Mesenteric fat pad (tissue), 1 donor: ENCODE measurements at regions not wholly inside any gene's neighbourhood (a gene's known extent, or its start where the extent isn't known, plus 50 kb on each side); places are given as distances from the start of the nearest gene placed in this dataset.
"Not testable (repeated sequence)": the region's sequence is repeated elsewhere in the genome, so short reads cannot be mapped to it uniquely, and the experiment has no call there.

Experiments used
- DNase-seq: peaks from one replicate; pipeline ENCODE4 v3.0.0-alpha.2; 2020; ENCODE audit warnings: low spot score
- donor health status: DM: yes; HTN: yes; CAD: no.

DNA sequence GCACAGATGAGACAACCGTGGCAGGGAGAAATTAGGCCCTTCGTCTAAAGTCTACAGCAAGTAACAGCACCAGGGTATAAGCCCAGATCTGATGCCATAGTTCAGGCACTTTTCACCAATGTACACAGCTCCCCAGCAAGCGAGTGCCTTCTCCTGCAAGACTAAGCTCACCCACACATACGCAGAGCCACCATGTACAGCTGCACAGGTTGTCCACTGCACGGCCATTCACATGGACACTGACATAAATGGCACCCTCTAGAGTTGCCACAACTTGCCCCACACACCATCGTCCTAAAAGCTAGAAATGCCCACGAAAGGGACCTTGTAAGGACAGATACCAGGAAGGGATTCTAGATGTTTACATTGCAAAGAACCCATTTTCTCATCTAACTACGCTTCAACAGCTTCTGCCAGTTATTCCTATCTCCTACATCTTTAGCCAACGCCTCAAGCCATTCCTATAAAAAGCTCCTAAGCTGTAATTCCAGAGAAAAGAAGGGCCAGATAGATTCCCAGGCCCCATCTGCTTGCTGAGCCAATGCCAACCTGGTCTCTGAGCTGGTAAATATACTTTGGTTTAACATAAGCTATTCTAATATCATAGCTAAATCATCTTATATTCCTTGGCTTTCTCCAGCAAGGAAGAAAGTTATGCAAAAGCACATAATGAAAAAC, 174.0 kb upstream of the KAZN start:
- no peak for DNase-seq

DNA sequence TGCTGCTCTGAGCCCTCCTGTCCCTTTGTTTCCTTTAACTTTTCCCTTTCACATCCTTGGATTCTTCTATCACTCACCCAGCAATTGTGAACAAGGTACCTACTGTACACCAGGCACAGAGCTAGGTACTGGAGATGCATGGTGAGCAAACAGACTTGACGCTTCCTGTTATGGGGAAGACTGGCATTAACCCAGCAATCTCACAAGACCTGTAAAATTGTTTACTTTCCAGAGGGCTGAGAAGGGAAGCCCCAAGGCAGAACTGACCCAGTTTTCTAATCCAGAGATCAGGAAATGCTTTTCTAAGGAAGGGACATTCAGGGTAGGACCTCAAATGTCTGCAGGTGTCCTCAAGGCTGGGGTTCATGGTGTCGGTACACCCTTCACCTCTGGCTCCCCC, 171.6 kb upstream of the KAZN start:
- DNase-seq, result no peak

DNA sequence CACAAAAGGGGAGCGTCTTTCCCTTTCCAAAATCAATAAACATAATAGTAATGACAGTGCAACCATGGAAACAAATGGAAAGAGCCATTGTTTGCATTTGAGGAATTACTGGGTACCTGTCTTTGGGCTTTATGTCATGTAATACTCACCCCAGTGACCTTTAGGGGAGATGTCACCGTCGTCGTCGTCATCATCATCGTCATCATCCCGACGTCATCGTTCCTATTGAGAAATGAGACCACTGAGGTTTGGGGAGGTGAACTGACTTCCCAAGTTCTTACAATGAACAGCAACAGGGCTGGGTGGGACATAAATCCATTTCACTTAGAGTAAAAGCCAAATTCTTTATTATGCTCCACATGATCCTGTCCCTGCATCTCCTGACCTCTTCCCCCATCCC, 168.9 kb upstream of the KAZN start:
- no peak for DNase-seq

DNA sequence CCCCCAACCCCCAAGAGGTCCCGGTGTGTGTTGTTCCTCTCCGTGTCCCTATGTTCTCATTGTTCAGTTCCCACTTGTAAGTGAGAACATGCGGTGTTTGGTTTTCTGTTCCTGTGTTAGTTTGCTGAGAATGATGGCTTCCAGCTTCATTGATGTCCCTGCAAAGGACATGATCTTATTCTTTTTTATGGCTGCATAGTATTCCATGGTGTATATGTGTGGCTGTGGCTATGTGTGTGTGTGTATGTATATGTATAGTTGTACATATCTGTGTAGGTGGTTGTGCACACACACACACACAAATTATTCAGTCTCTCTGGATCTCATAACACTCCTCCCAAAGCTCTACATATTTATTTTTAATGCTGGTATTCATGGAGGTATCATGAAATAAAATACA, 165.8 kb upstream of the KAZN start:
- not testable (repeated sequence) for DNase-seq

DNA sequence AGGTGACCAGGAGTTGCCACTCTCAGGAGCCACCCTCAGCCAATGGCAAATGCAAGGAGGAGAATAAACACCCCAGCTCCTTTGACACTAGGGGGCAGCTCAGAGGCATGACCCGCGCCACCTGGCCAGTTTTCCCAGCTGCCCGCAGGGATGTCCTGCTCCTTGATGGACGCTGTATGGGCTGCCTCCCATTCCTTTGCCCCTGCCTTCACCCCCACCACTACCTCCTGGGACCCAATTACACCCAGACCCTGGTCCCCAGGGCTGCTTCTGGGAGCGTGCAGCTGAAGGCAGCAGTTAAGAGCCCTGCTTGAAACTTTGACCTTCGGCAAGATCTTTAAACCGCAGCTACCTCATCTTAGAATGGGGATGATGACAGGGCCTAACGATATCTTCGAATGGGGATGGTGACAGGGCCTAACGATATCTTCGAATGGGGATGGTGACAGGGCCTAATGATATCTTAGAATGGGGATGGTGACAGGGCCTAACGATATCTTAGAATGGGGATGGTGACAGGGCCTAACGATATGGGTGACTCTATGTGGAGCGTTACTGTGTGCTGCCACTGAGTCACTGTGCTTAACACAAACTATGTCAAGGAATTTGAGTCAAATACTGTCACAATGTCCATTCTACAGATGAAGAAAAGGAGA, 163.0 kb upstream of the KAZN start:
- no peak for DNase-seq

DNA sequence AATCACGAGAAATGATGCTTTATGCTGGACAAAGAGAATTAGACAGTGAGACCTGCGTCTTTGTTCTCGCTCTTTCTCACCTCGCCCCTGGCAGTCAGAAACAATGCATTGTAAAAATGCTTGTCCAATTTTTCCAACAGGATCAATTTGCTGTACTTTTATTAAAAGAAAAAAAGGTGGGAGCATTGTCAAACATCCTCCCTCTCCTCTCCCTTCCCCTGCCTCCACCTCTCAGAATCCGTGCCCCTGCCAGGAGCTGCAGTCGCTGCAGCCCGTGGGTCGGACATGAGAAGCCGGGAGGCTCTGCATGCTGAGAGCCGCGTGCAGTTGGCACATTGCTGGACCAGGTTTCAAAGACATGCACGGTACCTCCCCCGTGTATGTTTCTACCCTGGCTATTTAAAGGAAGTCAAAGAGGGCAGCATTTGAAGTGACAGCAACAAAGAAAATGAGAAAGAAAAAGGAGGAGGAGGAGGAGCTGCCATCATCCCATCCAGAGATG, 161.0 kb upstream of the KAZN start:
- no peak for DNase-seq

DNA sequence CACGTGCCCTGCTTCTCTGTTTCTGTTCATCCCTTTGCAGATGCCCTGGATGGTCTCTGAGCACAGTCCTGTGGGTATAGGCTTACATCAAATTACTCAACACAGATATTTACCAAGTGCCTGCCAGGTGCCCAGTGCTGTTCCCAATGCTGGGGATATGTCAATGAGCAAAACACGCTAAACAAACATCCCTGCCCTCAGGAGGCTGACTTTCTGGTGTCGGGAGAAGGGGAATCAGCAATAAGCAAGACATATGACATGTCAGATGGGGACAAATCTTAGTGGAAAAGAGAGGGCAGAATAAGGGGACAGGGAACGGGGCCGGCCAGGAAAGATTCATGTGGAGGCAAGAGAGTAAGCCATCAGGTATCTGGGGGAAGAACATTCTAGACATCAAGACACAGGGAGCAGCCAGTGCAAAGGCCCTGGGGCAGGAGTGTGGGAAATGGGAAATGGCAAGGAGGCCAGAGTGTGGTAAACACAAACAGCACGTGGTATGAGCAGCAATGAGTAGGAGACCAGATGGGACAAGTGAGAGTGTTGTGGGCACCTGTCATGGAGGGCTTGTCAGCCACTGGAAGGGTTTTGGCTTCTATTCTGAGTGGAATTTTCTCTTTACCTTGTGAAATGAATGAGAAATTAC, 160.2 kb upstream of the KAZN start:
- no peak for DNase-seq

DNA sequence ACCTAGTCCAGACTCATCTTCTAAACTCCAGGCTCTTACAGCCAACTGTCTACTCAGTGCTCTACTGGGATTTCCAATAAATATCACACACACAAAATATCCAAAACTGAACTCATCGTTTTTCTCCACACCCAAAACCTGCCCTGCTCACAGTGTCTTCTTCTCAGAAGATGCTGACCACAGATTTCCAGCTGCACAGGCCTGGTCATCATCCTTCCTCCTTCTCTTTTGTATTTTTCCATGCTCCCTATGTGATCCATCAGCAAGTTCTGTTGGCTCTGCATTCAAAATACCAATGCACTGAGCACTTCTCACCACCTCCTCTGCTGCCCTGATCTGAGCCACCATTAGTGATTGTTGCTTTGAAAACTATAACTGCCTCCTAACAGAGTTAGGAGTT, 159.5 kb upstream of the KAZN start:
- no peak for DNase-seq

DNA sequence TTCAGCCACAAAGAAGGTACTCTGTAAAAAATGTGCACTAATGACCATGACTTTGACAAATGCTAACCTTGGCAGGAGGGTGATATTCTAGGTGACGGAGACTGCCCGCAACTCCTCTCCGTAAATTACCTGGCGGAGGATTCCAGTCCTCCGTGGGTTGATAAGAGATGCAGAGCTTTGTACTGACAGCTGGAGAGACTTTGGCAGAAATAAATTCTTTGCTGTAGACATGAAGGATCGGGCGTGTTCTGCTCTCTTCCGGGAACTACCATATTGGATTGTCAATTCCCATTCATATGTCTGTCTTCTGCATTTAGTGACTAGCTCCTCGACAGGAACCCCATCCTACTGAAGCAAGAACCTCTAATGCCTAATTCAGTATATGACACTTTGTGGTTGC, 158.3 kb upstream of the KAZN start:
- no peak for DNase-seq

DNA sequence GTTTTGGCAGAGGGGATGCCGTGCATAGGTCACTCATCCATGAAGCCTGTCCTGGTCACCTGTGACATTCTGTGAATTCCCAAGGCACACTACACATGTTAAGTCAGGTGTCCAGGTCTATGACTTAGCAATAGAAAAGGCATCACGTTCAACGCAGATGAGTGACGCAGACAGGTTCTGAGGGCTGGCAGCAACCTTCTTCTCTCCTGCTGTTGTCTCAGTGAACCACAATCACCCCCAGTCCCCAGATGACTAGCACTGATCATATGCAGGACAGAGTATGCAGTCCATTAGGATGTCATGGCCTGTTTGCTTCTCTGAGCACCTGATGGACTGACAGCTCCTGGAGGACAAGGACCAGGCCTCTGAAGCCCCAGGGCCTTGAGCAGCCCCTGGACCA, 157.8 kb upstream of the KAZN start:
- DNase-seq, result no peak

DNA sequence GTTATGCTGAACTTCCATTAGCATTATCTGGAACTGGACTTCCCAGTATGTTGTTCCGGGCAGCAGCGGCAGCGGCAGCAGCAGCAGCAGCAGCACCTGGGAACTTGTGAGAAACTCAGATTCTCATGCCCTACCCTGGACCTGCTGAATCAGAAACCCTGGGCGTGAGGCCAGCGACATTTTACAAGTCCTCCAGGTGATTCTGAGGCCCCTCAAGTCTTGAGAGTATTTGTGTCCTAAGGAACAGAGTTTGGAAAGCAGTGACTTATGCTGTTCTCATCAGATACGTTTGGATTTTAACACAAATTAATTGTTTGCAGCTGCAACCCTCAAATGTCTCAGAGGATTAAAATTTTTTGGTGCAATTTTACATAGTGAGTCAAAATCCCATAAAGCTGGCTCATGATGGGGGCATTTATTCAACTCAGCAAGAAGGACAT, 157.2 kb upstream of the KAZN start:
- no peak for DNase-seq

DNA sequence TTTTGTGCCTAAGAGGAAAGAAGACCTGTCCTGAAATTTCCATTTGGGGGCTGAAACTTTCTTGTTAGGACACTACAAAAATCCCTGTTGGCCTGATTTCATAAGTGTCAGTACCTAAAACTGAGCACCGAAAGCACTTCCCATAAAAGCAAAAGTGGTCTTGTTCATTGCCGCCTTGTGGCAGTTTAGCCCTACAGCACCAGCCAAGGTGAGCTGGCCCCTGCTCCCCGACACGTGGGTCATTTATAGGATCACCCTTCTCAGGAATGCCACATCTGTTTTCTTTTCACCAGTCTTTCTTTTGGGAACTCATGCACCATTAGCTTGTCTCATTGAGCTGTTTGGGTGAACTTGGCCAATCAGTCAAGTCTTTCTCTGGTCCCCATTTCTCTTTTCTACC, 155.8 kb upstream of the KAZN start:
- no peak for DNase-seq

DNA sequence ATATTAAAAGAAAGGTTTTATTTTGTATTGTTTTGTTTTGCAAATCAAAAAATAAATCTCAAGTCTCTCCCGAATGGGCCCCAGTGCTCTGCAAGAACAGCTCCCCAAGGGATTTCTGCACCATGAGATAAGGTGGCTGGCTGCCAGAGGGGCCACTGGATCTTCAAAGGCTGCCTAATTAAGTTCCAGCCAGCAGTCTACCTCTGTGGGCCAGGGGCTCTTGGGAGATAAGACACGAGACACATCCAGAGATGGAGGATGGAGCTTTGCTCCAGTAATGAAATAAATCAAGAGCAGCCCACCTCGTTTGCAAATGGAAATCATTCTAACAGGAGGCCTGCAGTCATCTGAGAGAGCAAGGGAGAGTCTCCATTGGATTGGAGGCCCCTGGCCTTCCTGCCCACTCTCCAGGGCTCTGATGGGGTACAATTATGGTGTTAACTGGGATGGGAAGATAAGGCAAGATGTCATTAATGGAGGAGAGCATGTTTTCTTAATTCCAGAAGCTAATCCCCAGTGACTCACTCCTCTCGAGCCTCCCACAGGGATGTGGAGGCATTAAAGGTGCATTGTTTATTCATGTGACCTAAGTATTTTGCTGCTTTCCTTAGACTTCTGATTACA, 155.2 kb upstream of the KAZN start:
- no peak for DNase-seq

DNA sequence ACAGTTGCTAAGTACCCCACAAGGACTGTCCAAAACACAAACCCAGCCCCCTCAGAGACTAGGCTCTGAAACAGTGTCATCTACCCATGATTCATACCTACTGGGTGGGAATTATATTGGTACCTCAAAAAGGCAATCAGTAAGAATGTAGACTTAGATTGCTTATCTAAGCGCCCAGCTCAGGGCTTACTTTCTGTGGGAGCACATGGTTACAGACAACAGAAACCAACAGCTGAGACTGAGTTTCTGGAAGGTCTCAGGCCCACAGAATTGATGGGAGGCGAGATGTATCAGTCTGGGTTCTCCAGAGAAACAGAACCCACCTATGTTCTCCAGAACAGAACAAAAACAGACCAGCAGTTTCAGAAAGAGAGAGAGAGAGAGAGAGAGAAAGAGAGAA, 147.3 kb upstream of the KAZN start:
- no peak for DNase-seq

DNA sequence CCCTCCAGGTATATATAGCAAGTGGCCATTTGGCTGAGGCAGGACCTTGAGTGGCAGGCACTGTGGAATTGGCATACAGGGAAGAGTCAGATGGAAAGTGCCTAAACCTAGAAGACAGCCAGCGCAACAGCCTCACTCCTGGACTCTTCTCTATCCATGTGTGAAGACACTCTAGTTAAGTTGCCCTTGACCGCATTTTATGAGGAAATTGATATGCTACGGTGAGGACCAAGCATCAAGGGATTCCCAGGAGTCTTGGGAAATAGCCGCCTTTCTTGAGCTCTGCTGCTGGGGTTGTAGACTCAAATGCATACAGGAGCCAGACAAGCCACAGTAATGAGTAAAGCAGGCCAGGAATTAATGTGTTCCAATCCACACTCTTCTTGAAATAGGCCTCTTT, 145.9 kb upstream of the KAZN start:
- DNase-seq, result no peak

DNA sequence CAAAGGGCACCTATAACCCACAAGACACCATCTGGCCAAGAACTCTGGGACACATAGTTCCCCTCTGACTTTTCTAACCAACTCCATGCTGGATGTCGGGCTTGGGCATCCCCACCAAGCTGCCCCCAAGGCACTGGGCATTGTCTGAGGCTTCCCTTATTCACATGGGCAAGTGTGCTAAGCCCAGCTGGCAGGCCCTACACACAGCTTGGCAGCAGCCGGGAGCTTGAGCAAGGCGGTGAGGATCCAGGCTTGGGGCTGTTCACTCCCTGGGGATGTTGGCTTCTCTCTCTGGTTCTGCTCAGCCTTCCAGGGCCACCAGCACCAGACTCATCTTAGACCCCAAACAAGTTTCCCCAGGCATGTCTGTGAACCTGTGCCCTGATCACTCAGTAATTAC, 138.3 kb upstream of the KAZN start:
- no peak for DNase-seq

DNA sequence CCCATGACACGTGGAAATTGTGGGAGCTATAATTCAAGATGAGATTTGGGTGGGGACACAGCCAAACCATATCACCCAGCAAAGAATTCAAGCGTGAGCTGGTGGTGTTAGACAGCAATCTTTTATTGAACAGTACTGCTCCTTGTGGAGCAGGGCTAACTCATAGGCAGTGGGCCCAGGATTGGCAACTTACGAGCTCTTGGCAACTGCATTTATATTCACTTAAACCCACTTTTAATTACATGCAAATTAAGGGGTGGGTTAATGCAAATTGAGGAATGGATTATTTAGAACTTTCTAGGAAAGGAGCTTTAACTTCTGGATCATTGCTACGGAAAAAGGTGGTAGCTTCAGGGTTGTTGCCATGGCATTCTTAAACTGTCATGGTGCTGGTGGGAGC, 135.6 kb upstream of the KAZN start:
- no peak for DNase-seq

DNA sequence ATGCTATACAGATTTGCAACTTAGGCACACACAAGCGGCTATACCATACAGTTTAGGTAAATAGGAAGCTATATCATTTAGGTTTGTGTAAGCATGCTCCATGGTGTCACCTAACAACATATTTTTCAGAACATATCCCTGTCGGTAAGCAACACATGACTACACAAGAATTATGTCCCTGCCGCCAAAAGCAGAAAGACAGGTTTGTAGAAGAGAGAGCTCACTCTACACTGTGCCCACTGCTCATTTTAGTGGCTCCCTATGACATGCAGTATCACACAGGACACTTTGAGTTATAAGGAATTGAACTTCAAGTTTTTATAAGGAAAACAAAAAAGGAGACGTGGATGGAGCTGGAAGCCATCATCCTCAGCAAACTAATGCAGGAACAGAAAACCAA, 132.5 kb upstream of the KAZN start:
- no peak for DNase-seq

DNA sequence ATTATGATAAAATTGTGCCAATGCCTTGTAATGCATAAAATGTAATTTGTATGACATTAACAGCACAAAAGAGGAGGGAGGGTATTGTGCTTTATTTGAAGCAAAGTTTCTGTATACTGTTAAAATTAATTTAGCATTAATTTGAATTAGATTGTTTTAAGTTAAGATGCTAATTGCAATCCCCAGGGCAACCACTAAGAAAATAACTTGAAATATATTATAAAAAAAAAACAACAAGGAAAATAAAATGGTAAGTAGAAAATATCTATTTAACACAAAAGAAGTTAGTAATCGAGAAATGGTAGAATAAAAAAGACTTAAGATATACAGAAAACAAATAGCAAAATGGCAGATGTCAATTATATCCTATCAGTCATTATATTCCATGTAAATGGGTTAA, 131.4 kb upstream of the KAZN start:
- no peak for DNase-seq

DNA sequence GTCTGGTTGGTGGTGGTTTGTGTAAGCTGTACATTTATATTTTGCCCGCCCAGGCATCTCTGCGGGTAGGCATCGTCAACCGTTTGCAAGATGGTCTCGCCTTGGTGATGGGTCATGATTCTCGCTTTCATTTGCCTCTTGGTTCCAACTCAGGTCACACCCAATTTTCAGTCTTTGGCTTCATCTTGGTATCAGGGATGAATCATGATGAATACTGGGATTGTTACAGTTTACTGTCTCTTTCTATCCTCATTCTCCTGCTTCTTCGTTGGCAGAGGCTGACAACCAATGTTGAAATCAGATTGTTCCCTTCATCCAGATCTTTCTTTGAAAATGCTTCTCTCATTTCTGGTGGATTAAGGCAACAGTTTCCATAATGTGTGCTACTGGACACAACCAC, 129.7 kb upstream of the KAZN start:
- no peak for DNase-seq

DNA sequence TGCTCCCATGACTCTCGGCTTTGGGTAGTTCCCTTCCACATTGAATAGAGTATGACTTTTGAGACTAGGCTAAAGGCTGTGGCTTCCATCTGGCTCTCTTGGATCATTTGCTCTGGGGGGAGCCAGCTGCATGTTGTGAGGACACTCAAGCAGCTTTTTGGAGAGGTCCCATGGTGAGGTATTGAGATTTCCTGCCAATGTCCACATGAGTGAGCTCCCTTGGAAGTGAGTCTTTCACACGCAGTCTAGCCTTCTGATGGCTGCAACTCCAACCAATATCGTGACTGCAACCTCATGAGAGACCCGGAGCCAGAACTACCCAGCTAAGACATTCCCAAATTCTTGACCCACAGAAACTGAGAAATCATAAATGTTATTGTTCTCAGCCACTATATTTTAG, 127.7 kb upstream of the KAZN start:
- no peak for DNase-seq

DNA sequence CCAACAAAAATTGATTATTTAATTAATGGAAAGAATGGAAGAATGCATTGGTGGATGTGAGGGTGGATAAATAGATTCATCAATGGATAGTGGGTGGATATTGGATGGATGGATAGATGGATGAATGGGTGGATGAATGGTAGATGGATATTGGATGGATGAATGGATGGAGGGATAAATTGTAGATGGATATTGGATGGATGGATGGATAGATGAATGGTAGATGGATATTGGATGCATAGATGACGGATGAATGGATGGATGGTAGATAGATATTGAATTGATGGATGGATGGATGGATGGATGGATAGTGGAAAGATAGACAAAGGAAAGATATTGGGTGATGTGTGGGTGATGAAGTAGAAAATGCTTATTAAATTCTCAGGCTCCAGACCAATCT, 123.6 kb upstream of the KAZN start:
- DNase-seq, result no peak
